Coronary artery (tissue), 2 donors: ENCODE measurements at regions not wholly inside any gene's neighbourhood (a gene's known extent, or its start where the extent isn't known, plus 50 kb on each side); places are given as distances from the start of the nearest gene placed in this dataset.

ENCODE experiments used
- DNase-seq: peaks from one replicate; pipeline ENCODE4 v3.0.0-alpha.2; 2017; ENCODE audit warnings: low spot score
- H3K27ac ChIP-seq, 2 donors: fragments of 200-600 bp; sonication (generic); one replicate each; pipeline ENCODE4 v1.5.1; 2016 to 2019
- H3K4me3 ChIP-seq: fragments of 200-600 bp; sonication (generic); 2 replicates; pipeline ENCODE4 v1.5.1; 2016; ENCODE audit warnings: mild to moderate bottlenecking, moderate library complexity
- CTCF ChIP-seq: fragments of 200-600 bp; sonication (generic); IDR thresholded peaks from one replicate; pipeline ENCODE4 v1.5.1; 2019; ENCODE audit warnings: antibody characterized with exemption

DNA sequence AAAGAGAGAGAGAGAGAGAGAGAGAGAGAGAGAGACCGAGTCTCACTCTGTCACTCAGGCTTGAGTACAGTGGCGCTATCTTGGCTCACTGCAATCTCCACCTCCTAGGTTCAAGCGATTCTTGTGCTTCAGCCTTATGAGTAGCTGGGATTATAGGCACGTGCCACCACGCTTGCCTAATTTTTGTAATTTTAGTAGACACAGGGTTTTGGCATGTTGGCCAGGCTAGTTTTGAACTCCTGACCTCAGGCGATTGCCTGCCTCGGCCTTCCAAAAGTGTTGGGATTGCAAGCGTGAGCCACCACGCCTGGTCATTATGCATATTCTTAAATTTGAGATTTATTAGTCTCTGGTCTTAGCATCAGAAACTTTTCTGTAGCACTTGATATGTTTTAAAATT is 317.9 kb upstream of the ATP2B1 start:
- Histone ChIP-seq H3K4me3 (no peak overlapping the region), H3K27ac (no peak overlapping the region)
- DNase-seq: no peak
- TF ChIP-seq CTCF: no peak

GRCh38 chr12:90024262-90024661 is 315.6 kb upstream of the ATP2B1 start:
- no peak for DNase-seq
- Histone ChIP-seq H3K4me3 (no peak overlapping the region), H3K27ac (no peak overlapping the region)
- TF ChIP-seq CTCF: no peak

GRCh38 chr12:90023207-90023900 is 314.7 kb upstream of the ATP2B1 start:
- TF ChIP-seq CTCF: no peak
- Histone ChIP-seq H3K4me3 (no peak overlapping the region), H3K27ac (no peak overlapping the region)
- DNase-seq: no peak

GRCh38 chr12:90021795-90022440 is 313.3 kb upstream of the ATP2B1 start:
- H3K27ac ChIP-seq: no peak overlapping the region
- H3K4me3 ChIP-seq: no peak overlapping the region
- TF ChIP-seq CTCF: no peak
- no peak for DNase-seq

DNA sequence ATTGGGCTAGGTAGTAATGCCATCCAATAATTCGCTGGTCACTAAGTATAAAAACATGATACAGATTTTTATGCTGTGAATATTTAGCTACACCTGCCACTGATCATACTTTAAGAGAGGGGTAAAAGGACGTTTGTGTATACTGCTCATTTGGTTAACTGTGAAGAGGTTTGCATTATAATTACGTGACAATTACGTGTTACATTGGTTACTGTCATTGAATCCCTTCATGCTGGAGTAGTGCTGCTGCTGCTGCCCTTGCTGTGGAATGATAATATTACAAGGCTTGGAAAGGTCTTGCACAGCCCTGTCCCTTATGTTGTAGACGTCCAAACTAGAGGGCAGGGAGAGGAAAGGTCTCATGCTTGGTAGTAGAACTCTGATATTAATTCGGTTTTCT is 312.2 kb upstream of the ATP2B1 start:
- TF ChIP-seq CTCF: no peak
- H3K27ac ChIP-seq: no peak overlapping the region
- H3K4me3 ChIP-seq: no peak overlapping the region
- no peak for DNase-seq

DNA sequence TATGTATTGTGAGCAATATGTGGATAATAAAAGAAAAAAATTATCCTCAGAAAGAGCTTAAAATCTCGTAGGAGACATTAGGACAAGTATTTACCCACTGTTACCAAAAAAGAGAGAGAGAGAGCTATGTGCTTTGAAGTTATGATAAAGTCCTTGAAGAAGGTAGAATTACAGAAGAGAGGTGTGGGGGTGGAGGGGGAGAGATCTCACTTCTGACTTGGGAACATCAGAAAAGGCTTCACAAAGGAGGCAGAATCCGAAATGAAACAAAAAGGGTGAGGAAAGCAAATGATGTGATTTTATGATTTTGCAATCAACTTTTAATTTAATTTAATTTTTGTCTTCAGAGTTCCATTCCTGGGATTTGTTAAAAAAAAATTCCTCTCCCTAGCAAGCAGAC is 311.8 kb upstream of the ATP2B1 start:
- H3K4me3 ChIP-seq: no peak overlapping the region
- no peak for DNase-seq
- no peak for TF ChIP-seq CTCF
- no peak overlapping the region for H3K27ac ChIP-seq

DNA sequence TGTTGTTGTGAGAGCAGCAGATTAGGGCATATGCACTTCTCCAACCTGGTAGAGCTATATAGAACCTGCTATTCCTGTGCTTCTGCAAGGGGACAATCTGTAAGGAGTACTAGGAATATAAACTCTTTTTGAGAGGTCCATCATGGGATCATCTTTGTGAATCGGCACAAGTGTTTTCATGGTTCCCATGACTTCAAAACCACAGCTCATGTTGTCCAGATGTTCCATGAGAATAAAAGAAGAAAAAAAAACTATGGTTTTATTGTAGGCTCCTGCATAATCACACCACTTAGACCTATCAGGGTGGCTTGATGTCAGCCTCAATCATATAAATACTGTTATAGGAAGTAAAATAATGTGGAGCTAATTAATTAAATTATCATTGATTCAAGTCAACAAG is 311.4 kb upstream of the ATP2B1 start:
- no peak overlapping the region for H3K4me3 ChIP-seq
- TF ChIP-seq CTCF: no peak
- H3K27ac ChIP-seq: no peak overlapping the region
- DNase-seq: no peak
